ENCODE measurements at regions not wholly inside any gene's neighbourhood (a gene's known extent, or its start where the extent isn't known, plus 50 kb on each side); places are given as distances from the start of the nearest gene placed in this dataset.

DNA sequence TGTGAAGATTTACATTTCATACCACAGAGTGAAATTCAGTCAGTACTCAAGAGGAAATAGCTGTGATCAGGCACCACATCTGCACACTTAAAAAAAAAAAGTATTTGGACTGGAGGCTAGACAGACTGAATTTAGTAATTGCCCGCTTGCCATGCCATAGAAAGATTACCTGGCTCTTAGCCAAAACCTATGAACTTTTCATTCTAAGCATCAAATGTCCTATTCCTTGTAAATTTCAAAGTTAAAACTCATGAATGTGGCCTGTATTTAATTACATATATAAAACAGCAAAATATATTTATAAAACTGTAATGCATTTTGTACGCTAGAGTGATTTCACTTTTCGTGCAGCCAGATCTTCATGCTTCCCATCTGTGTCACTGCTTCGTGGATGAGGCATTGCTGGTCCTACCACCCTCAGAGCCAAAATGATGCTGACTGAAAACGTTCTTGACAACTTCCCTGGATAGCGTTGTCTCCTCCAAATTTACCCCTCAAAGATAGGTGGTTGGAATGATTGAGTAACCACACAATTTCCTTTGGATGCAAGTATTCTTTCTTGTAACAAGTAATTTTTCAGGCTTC lies 447.9 kb upstream of the SGCD start:
- H3K36me3 ChIP-seq (ENCODE audit: control insufficient read depth in 2 of 2, extremely low read depth in 1 of 2, insufficient read depth in 2 of 2, low read length in 2 of 2) = no peaks in the 10 kb centered on the region
- intact Hi-C loops (cut with micrococcal nuclease) (no loop called here), dilution Hi-C loops (cut with MboI; ENCODE audit: extremely low pct_ligation_motif_present, low sequenced_read_pairs) (no loop called here)
- no peak overlapping the region for H3K9ac ChIP-seq (replicated peaks; ENCODE audit: extremely low read depth, insufficient read depth, low read length)
- POLR2A ChIA-PET = no interaction called here
- no peak overlapping the region for H3K27ac ChIP-seq (ENCODE audit: insufficient read depth, low read depth, low read length)
- FAIRE-seq (no peak), DNase-seq (ENCODE audit: low read depth, low spot score) (no peak)
- H4K20me1 ChIP-seq (replicated peaks; ENCODE audit: control insufficient read depth, extremely low read depth, insufficient read depth, low read length) = no peaks in the 10 kb centered on the region
- no peak overlapping the region for H3K4me2 ChIP-seq (ENCODE audit: insufficient read depth, low read length)
- TF ChIP-seq, protein P1, sequence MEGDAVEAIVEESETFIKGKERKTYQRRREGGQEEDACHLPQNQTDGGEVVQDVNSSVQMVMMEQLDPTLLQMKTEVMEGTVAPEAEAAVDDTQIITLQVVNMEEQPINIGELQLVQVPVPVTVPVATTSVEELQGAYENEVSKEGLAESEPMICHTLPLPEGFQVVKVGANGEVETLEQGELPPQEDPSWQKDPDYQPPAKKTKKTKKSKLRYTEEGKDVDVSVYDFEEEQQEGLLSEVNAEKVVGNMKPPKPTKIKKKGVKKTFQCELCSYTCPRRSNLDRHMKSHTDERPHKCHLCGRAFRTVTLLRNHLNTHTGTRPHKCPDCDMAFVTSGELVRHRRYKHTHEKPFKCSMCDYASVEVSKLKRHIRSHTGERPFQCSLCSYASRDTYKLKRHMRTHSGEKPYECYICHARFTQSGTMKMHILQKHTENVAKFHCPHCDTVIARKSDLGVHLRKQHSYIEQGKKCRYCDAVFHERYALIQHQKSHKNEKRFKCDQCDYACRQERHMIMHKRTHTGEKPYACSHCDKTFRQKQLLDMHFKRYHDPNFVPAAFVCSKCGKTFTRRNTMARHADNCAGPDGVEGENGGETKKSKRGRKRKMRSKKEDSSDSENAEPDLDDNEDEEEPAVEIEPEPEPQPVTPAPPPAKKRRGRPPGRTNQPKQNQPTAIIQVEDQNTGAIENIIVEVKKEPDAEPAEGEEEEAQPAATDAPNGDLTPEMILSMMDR (IDR thresholded peaks at IDR 0.05; ENCODE audit: extremely low read depth in 1 of 2, insufficient read depth in 1 of 2, low read depth in 1 of 2, low read length in 2 of 2) = no peak
- TF ChIP-seq GATA2 (IDR thresholded peaks at IDR 0.05; ENCODE audit: insufficient read depth, insufficient read length, low read depth, low read length) (no peak), EZH2 (IDR thresholded peaks at IDR 0.05; ENCODE audit: borderline replicate concordance, low read depth, low read length, severe bottlenecking) (no peak), MYC (IDR thresholded peaks at IDR 0.05; ENCODE audit: low read depth, low read length) (no peak), POLR2AphosphoS5 (IDR thresholded peaks at IDR 0.05; ENCODE audit: insufficient read depth, low read depth, low read length) (no peak), POLR2A (IDR thresholded peaks at IDR 0.05; ENCODE audit: low read depth, low read length) (no peak), FOS (IDR thresholded peaks at IDR 0.05; ENCODE audit: borderline replicate concordance, insufficient read depth, low read length) (no peak), JUN (IDR thresholded peaks at IDR 0.05; ENCODE audit: borderline replicate concordance, insufficient read depth, insufficient read length, low read depth) (no peak)
- TF ChIP-seq, protein P2, sequence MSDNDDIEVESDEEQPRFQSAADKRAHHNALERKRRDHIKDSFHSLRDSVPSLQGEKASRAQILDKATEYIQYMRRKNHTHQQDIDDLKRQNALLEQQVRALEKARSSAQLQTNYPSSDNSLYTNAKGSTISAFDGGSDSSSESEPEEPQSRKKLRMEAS (IDR thresholded peaks at IDR 0.05; ENCODE audit: insufficient read depth, insufficient read length) = no peak
- no peaks in the 10 kb centered on the region for H3K79me2 ChIP-seq (ENCODE audit: control insufficient read depth, insufficient read depth, low read length)
- no peaks in the 10 kb centered on the region for H3K27me3 ChIP-seq (ENCODE audit: control insufficient read depth in 2 of 2, insufficient read depth in 2 of 2, low read length in 2 of 2)
- H2AFZ ChIP-seq (ENCODE audit: low read depth, low read length) = no peak overlapping the region
- no peaks in the 10 kb centered on the region for H3K9me1 ChIP-seq (replicated peaks; ENCODE audit: control insufficient read depth, extremely low read depth, insufficient read depth, low read length)
- no TSS peak for BruUV-seq (replicated peaks)
- H3K4me3 ChIP-seq (replicated peaks in 1 of 3; ENCODE audit: insufficient read depth in 1 of 3, low read depth in 1 of 3, low read length in 3 of 3) = no peak overlapping the region
- H3K4me1 ChIP-seq (ENCODE audit: control insufficient read depth, extremely low read depth, insufficient read depth, low read length) = no peaks in the 10 kb centered on the region
- CTCF ChIA-PET = no interaction called here
- H3K9me3 ChIP-seq (replicated peaks; ENCODE audit: control insufficient read depth, insufficient read depth, low read length) = peaks cover 3% of the 10 kb centered on the region

Measured in endothelial cell of umbilical vein (primary cell).